Right lobe of liver (tissue), 4 donors: ENCODE measurements at regions not wholly inside any gene's neighbourhood (a gene's known extent, or its start where the extent isn't known, plus 50 kb on each side); places are given as distances from the start of the nearest gene placed in this dataset.

ENCODE experiments used
- POLR2A ChIP-seq: fragments of 450-650 bp; IDR thresholded peaks from one replicate; pipeline ENCODE4 v1.6.1; 2017; ENCODE audit warnings: antibody characterized with exemption, mild to moderate bottlenecking
- TF ChIP-seq, protein P1 (sequence below), 4 donors: fragments of 200-600 bp in 3 of 4; fragments of 450-650 bp in 1 of 4; IDR thresholded peaks; one replicate each; pipeline versions ENCODE4 v1.5.1 to v1.8.0; 2016 to 2022; ENCODE audit warnings: antibody characterized with exemption in 4 of 4, mild to moderate bottlenecking in 2 of 4
- donor health status: DM: no; HTN: no; CAD: no.
- donor health status: DM: no; HTN: no; CAD: no.
- donor health status: DM: no; HTN: yes; CAD: no.

DNA sequence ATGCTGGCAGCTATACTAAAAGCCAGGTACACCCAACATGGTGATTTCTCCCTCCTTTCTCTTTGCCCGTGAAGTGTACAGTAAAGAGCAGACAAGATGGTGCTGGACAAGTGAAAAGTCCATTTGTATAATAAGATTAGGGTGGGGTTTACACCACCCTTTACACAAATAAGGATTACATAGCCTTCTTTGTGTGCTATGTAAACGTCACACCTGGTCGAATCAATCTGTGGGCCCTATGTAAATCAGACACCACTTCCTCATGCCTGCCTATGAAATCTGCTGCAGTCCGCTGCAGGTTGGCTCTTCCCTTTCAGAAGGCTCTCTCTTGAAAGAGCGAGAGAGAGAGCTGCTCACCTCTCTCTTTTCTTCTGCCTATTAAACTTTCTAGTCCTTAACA is 1054.3 kb upstream of the SLC39A10 start:
- TF ChIP-seq POLR2A: no peak
- TF ChIP-seq, protein P1, sequence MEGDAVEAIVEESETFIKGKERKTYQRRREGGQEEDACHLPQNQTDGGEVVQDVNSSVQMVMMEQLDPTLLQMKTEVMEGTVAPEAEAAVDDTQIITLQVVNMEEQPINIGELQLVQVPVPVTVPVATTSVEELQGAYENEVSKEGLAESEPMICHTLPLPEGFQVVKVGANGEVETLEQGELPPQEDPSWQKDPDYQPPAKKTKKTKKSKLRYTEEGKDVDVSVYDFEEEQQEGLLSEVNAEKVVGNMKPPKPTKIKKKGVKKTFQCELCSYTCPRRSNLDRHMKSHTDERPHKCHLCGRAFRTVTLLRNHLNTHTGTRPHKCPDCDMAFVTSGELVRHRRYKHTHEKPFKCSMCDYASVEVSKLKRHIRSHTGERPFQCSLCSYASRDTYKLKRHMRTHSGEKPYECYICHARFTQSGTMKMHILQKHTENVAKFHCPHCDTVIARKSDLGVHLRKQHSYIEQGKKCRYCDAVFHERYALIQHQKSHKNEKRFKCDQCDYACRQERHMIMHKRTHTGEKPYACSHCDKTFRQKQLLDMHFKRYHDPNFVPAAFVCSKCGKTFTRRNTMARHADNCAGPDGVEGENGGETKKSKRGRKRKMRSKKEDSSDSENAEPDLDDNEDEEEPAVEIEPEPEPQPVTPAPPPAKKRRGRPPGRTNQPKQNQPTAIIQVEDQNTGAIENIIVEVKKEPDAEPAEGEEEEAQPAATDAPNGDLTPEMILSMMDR (IDR thresholded peaks at IDR 0.05): no peak
